SK-N-SH treated with all-trans-retinoic acid at 6 μM for 48 hours (cell line): ENCODE measurements at regions not wholly inside any gene's neighbourhood (a gene's known extent, or its start where the extent isn't known, plus 50 kb on each side); places are given as distances from the start of the nearest gene placed in this dataset.

ENCODE experiments used
- ATAC-seq: fragments of 200-7000 bp; cut with Tn5 transposase; 3 replicates; pipeline ENCODE4 v1.9.1; 2020; ENCODE audit warnings: mild to moderate bottlenecking, moderate library complexity
- ARNTL ChIP-seq: fragments of 450-650 bp; formaldehyde crosslinking; IDR thresholded peaks from 2 replicates; pipeline ENCODE4 v1.5.0; 2020; ENCODE audit warnings: low read depth, mild to moderate bottlenecking, moderate library complexity, borderline replicate concordance
- CSDC2 ChIP-seq: fragments of 250-450 bp; sonication (Bioruptor Pico); IDR thresholded peaks from 2 replicates; pipeline ENCODE4 v1.5.0; 2020; ENCODE audit warnings: mild to moderate bottlenecking, moderate library complexity
- GLIS3 ChIP-seq: fragments of 250-450 bp; sonication (Bioruptor Pico); IDR thresholded peaks from 2 replicates; pipeline ENCODE4 v1.5.0; 2020; ENCODE audit warnings: mild to moderate bottlenecking, moderate library complexity
- ISL1 ChIP-seq: fragments of 250-450 bp; sonication (Bioruptor Pico); IDR thresholded peaks from 2 replicates; pipeline ENCODE4 v2.1.2; 2022; ENCODE audit warnings: mild to moderate bottlenecking, moderate library complexity
- PPARA ChIP-seq: fragments of 250-450 bp; sonication (Bioruptor Pico); IDR thresholded peaks from 2 replicates; pipeline ENCODE4 v1.5.0; 2020; ENCODE audit warnings: mild to moderate bottlenecking, borderline replicate concordance
- RARB ChIP-seq: fragments of 250-450 bp; sonication (Bioruptor Pico); IDR thresholded peaks from 2 replicates; pipeline ENCODE4 v1.8.0; 2021; ENCODE audit warnings: mild to moderate bottlenecking, moderate library complexity
- SNAI2 ChIP-seq: fragments of 250-450 bp; sonication (Bioruptor Pico); IDR thresholded peaks from 2 replicates; pipeline ENCODE4 v1.5.0; 2020; ENCODE audit warnings: mild to moderate bottlenecking, moderate library complexity
- TCF4 ChIP-seq: fragments of 250-450 bp; sonication (Bioruptor Pico); IDR thresholded peaks from 2 replicates; pipeline ENCODE4 v1.8.0; 2021; ENCODE audit warnings: mild to moderate bottlenecking, moderate library complexity, borderline replicate concordance
- TOX ChIP-seq: fragments of 250-450 bp; sonication (Bioruptor Pico); IDR thresholded peaks from 2 replicates; pipeline ENCODE4 v1.8.0; 2021; ENCODE audit warnings: mild to moderate bottlenecking, moderate library complexity, borderline replicate concordance
- ZC3H10 ChIP-seq: fragments of 250-450 bp; sonication (Bioruptor Pico); IDR thresholded peaks from 2 replicates; pipeline ENCODE4 v1.5.1; 2021; ENCODE audit warnings: mild to moderate bottlenecking, moderate library complexity
- ZFP3 ChIP-seq: fragments of 250-450 bp; sonication (Bioruptor Pico); IDR thresholded peaks from 2 replicates; pipeline ENCODE4 v1.5.0; 2020; ENCODE audit warnings: mild to moderate bottlenecking, moderate library complexity
- ZFP30 ChIP-seq: fragments of 450-650 bp; formaldehyde crosslinking; IDR thresholded peaks from 2 replicates; pipeline ENCODE4 v1.5.0; 2022; ENCODE audit warnings: mild to moderate bottlenecking, moderate library complexity
- ZNF565 ChIP-seq: fragments of 450-650 bp; formaldehyde crosslinking; conservative IDR thresholded peaks from 2 replicates; pipeline ENCODE4 v1.5.0; 2020; ENCODE audit warnings: low read depth, mild to moderate bottlenecking, moderate library complexity
- ZNF8 ChIP-seq: fragments of 450-650 bp; formaldehyde crosslinking; IDR thresholded peaks from 2 replicates; pipeline ENCODE4 v1.5.0; 2020; ENCODE audit warnings: mild to moderate bottlenecking, moderate library complexity
- TF ChIP-seq, protein P1 (sequence below): fragments of 250-450 bp; sonication (Bioruptor Pico); IDR thresholded peaks from 2 replicates; pipeline ENCODE4 v1.8.0; 2021; ENCODE audit warnings: low read depth, mild to moderate bottlenecking, moderate library complexity, borderline replicate concordance
- TF ChIP-seq, protein P2 (sequence below): fragments of 250-450 bp; sonication (Bioruptor Pico); IDR thresholded peaks from 2 replicates; pipeline ENCODE4 v1.5.1; 2021; ENCODE audit warnings: mild to moderate bottlenecking, moderate library complexity
- TF ChIP-seq, protein P3 (sequence below): fragments of 250-450 bp; sonication (Bioruptor Pico); IDR thresholded peaks from 2 replicates; pipeline ENCODE4 v1.5.0; 2020; ENCODE audit warnings: mild to moderate bottlenecking, moderate library complexity
- TF ChIP-seq, protein P4 (sequence below): fragments of 250-450 bp; sonication (Bioruptor Pico); IDR thresholded peaks from 2 replicates; pipeline ENCODE4 v1.5.1; 2020; ENCODE audit warnings: low read depth, mild to moderate bottlenecking, moderate library complexity
- TF ChIP-seq, protein P5 (sequence below): fragments of 250-450 bp; sonication (Bioruptor Pico); IDR thresholded peaks from 2 replicates; pipeline ENCODE4 v1.8.0; 2020; ENCODE audit warnings: mild to moderate bottlenecking, moderate library complexity, borderline replicate concordance

DNA sequence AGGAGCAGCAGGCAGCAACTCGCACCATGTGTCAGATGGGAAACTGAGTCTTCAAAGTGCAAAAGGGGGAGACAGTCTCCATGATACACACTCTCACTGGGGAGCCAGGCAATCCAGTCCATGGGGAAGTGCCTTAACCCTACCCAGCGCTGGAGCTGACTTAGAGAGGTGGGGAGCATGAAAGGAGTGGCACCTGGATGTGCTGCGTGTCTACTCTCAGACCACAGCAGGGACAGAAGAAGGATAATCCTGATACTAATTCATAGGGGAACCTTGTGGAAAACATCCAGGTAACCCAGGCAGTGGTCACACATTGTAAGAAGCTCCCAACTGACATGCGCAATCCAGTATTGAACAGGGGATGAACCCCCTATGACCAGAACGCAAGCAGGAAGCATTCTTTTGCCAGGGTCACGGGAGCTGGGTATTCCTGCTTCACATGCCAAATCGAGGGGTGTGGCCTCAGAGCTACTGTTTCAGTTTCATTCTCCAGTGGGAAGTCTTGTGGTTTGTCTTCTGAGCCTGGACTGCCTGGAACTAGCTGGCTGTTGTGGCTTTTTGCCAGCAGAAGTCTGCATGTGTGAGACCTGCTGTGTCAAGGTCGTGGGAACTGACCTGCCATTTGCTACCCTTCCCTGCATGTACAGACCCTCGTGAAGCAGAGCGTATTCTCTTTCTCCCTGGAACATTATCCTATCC lies 367.6 kb upstream of the NDN start:
- no peak for ATAC-seq

DNA sequence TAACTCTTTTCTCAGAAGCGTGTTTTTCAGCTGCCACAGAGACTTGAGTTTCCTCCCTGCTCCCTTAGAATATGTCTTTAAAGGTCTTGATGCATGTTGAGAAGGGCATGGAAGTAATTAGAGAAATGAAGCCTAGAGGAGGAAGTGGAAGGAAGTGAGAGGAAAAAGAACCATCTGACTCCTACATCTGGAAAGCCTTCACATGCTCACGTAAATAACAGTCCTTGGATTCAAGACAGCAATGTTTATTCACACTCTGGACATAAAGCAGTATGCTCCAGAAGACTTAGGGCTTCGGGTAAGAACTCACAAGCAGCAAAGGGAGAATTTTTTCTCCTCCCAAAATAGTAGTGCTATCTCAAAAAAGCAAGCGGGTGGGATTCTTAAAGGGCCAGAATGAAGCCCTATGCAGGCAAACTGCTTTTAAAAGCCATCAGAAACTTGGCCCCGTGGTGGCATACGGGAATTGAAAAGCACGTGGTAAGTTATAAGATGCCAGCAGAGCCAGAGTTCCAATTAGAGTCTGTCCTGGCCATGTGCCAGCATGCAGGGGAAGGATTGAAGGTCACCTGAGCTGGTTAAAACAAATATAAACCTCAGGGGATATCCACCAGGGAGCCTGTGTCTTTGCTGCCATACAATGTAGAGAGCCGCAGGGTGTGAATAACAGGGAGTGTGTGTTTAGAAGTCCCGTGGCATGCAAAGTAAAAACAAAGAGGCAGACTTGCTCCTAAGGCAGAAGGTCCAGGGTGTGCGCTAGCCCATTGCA lies 380.8 kb upstream of the NDN start:
- no peak for ATAC-seq
- TF ChIP-seq TOX (no peak), CSDC2 (no peak), ARNTL (CRISPR knock-in tag) (no peak), TCF4 (no peak), RARB (CRISPR knock-in tag) (no peak), SNAI2 (CRISPR knock-in tag) (no peak), ZFP3 (CRISPR knock-in tag) (no peak), ZC3H10 (CRISPR knock-in tag) (no peak), GLIS3 (CRISPR knock-in tag) (no peak), PPARA (CRISPR knock-in tag) (no peak), ZNF565 (CRISPR knock-in tag) (no peak)
- TF ChIP-seq, protein P1, sequence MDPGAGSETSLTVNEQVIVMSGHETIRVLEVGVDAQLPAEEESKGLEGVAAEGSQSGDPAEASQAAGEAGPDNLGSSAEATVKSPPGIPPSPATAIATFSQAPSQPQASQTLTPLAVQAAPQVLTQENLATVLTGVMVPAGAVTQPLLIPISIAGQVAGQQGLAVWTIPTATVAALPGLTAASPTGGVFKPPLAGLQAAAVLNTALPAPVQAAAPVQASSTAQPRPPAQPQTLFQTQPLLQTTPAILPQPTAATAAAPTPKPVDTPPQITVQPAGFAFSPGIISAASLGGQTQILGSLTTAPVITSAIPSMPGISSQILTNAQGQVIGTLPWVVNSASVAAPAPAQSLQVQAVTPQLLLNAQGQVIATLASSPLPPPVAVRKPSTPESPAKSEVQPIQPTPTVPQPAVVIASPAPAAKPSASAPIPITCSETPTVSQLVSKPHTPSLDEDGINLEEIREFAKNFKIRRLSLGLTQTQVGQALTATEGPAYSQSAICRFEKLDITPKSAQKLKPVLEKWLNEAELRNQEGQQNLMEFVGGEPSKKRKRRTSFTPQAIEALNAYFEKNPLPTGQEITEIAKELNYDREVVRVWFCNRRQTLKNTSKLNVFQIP (CRISPR knock-in tag) = no peak
- TF ChIP-seq, protein P2, sequence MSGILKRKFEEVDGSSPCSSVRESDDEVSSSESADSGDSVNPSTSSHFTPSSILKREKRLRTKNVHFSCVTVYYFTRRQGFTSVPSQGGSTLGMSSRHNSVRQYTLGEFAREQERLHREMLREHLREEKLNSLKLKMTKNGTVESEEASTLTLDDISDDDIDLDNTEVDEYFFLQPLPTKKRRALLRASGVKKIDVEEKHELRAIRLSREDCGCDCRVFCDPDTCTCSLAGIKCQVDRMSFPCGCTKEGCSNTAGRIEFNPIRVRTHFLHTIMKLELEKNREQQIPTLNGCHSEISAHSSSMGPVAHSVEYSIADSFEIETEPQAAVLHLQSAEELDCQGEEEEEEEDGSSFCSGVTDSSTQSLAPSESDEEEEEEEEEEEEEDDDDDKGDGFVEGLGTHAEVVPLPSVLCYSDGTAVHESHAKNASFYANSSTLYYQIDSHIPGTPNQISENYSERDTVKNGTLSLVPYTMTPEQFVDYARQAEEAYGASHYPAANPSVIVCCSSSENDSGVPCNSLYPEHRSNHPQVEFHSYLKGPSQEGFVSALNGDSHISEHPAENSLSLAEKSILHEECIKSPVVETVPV (CRISPR knock-in tag) = no peak
- TF ChIP-seq, protein P3, sequence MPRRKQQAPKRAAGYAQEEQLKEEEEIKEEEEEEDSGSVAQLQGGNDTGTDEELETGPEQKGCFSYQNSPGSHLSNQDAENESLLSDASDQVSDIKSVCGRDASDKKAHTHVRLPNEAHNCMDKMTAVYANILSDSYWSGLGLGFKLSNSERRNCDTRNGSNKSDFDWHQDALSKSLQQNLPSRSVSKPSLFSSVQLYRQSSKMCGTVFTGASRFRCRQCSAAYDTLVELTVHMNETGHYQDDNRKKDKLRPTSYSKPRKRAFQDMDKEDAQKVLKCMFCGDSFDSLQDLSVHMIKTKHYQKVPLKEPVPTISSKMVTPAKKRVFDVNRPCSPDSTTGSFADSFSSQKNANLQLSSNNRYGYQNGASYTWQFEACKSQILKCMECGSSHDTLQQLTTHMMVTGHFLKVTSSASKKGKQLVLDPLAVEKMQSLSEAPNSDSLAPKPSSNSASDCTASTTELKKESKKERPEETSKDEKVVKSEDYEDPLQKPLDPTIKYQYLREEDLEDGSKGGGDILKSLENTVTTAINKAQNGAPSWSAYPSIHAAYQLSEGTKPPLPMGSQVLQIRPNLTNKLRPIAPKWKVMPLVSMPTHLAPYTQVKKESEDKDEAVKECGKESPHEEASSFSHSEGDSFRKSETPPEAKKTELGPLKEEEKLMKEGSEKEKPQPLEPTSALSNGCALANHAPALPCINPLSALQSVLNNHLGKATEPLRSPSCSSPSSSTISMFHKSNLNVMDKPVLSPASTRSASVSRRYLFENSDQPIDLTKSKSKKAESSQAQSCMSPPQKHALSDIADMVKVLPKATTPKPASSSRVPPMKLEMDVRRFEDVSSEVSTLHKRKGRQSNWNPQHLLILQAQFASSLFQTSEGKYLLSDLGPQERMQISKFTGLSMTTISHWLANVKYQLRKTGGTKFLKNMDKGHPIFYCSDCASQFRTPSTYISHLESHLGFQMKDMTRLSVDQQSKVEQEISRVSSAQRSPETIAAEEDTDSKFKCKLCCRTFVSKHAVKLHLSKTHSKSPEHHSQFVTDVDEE = no peak
- TF ChIP-seq, protein P4, sequence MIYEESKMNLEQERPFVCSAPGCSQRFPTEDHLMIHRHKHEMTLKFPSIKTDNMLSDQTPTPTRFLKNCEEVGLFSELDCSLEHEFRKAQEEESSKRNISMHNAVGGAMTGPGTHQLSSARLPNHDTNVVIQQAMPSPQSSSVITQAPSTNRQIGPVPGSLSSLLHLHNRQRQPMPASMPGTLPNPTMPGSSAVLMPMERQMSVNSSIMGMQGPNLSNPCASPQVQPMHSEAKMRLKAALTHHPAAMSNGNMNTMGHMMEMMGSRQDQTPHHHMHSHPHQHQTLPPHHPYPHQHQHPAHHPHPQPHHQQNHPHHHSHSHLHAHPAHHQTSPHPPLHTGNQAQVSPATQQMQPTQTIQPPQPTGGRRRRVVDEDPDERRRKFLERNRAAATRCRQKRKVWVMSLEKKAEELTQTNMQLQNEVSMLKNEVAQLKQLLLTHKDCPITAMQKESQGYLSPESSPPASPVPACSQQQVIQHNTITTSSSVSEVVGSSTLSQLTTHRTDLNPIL (CRISPR knock-in tag) = no peak

More for the DNA sequence above, 367.6 kb upstream of the NDN start:
- TF ChIP-seq ZNF565 (CRISPR knock-in tag) = no peak
- TF ChIP-seq, protein P2 (CRISPR knock-in tag) = no peak
- TF ChIP-seq ARNTL (CRISPR knock-in tag) = no peak

DNA sequence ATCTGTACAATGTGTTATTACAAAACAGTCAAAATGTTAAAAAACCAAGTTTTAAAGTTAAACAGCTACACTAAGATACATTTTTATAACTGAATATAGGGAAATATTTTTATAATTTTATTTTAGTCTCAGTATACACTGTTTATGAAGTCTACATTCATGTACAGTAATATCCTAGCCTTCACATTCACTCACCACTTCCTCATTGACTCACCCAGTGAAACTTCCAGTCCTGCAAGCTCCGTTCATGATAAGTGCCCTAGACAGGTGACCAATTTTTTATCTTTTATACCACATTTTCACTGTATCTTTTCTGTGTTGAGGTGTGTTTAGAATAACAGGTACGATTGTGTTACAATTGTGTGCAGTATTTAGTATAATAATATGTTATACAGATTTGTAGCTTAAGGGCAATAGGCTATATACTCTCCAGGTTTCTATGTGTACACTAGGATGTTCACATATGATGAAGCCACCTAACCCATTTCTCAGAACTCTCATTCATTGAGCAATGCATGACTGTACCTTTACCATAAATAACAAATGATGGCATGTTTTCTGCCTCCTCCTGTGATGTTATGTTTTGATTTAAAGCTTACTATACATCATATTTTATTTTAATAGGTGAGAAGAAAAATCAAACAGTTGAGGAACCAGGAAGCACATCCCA lies 388.4 kb upstream of the NDN start:
- ATAC-seq = no peak
- TF ChIP-seq ZNF8 (CRISPR knock-in tag) = no peak
- no peak for TF ChIP-seq ISL1 (CRISPR knock-in tag)
- TF ChIP-seq GLIS3 (CRISPR knock-in tag) = no peak
- TF ChIP-seq TCF4 = no peak
- TF ChIP-seq ZFP30 (CRISPR knock-in tag) = no peak
- TF ChIP-seq, protein P5, sequence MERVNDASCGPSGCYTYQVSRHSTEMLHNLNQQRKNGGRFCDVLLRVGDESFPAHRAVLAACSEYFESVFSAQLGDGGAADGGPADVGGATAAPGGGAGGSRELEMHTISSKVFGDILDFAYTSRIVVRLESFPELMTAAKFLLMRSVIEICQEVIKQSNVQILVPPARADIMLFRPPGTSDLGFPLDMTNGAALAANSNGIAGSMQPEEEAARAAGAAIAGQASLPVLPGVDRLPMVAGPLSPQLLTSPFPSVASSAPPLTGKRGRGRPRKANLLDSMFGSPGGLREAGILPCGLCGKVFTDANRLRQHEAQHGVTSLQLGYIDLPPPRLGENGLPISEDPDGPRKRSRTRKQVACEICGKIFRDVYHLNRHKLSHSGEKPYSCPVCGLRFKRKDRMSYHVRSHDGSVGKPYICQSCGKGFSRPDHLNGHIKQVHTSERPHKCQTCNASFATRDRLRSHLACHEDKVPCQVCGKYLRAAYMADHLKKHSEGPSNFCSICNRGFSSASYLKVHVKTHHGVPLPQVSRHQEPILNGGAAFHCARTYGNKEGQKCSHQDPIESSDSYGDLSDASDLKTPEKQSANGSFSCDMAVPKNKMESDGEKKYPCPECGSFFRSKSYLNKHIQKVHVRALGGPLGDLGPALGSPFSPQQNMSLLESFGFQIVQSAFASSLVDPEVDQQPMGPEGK (CRISPR knock-in tag) = no peak
- TF ChIP-seq PPARA (CRISPR knock-in tag) = no peak
- TF ChIP-seq ZFP3 (CRISPR knock-in tag) = no peak
- TF ChIP-seq, protein P4 (CRISPR knock-in tag) = no peak
- TF ChIP-seq, protein P1 (CRISPR knock-in tag) = no peak
- no peak for TF ChIP-seq TOX
